OCI-LY3 (cell line): ENCODE measurements at regions not wholly inside any gene's neighbourhood (a gene's known extent, or its start where the extent isn't known, plus 50 kb on each side); places are given as distances from the start of the nearest gene placed in this dataset.
A peak's percentile ranks its signal among the peaks of the same experiment; 100 is the strongest.

ENCODE experiments used
- H2AFZ ChIP-seq: fragments of 200-600, 300-600 bp; shearing (Covaris generic); 2 replicates; pipeline ENCODE4 v1.6.0; 2014; ENCODE audit warnings: antibody characterized with exemption, low read depth, low read length
- H3K27ac ChIP-seq: fragments of 200-600, 300-600 bp; sonication (generic); 2 replicates; pipeline ENCODE4 v1.5.1; 2014; ENCODE audit warnings: mild to moderate bottlenecking, low read length, moderate library complexity, mixed read lengths
- H3K27me3 ChIP-seq: fragments of 200-600, 300-600 bp; sonication (generic); 2 replicates; pipeline ENCODE4 v1.6.1; 2014; ENCODE audit warnings: low read depth, low read length, mixed read lengths
- H3K36me3 ChIP-seq: fragments of 200-600, 300-600 bp; sonication (generic); replicated peaks from 2 replicates; pipeline ENCODE3; 2014; ENCODE audit warnings: low read depth, low read length, mixed read lengths
- H3K4me1 ChIP-seq: fragments of 300-600, 200-600 bp; sonication (generic); 2 replicates; pipeline ENCODE4 v1.6.1; 2014; ENCODE audit warnings: low read length, mixed read lengths
- H3K4me2 ChIP-seq: fragments of 200-600, 300-600 bp; sonication (generic); 2 replicates; pipeline ENCODE4 v1.6.1; 2014; ENCODE audit warnings: low read length, mixed read lengths
- H3K4me3 ChIP-seq: fragments of 300-600, 200-600 bp; sonication (generic); 2 replicates; pipeline ENCODE4 v1.5.1; 2014; ENCODE audit warnings: antibody characterized with exemption, mild to moderate bottlenecking, low read length, moderate library complexity
- H3K79me2 ChIP-seq: fragments of 300-600, 200-600 bp; shearing (Covaris generic); 2 replicates; pipeline ENCODE4 v1.6.1; 2014; ENCODE audit warnings: mild to moderate bottlenecking, low read length, mixed read lengths
- H3K9ac ChIP-seq: fragments of 300-600, 200-600 bp; shearing (Covaris generic); 2 replicates; pipeline ENCODE4 v1.6.0; 2014; ENCODE audit warnings: mild to moderate bottlenecking, low read length, moderate library complexity
- H3K9me3 ChIP-seq: fragments of 200-600, 300-600 bp; shearing (Covaris generic); 2 replicates; pipeline ENCODE4 v1.6.1; 2014; ENCODE audit warnings: low read length, mixed read lengths; ENCODE audit not compliant: insufficient read depth
- H4K20me1 ChIP-seq: fragments of 200-600, 300-600 bp; sonication (generic); 2 replicates; pipeline ENCODE4 v1.6.1; 2016; ENCODE audit warnings: low read length, mixed read lengths; ENCODE audit not compliant: insufficient read depth
- EZH2phosphoT487 ChIP-seq: fragments of 200-600 bp; shearing (Covaris generic); IDR thresholded peaks from 2 replicates; pipeline ENCODE4 v1.6.1; 2018; ENCODE audit warnings: antibody characterized with exemption, mixed run types, low read depth
- TF ChIP-seq, protein P1 (sequence below): fragments of 200-600, 300-600 bp; sonication (generic); IDR thresholded peaks from 2 replicates; pipeline ENCODE4 v1.5.1; 2014; ENCODE audit warnings: antibody characterized with exemption, low read length, low read depth

DNA sequence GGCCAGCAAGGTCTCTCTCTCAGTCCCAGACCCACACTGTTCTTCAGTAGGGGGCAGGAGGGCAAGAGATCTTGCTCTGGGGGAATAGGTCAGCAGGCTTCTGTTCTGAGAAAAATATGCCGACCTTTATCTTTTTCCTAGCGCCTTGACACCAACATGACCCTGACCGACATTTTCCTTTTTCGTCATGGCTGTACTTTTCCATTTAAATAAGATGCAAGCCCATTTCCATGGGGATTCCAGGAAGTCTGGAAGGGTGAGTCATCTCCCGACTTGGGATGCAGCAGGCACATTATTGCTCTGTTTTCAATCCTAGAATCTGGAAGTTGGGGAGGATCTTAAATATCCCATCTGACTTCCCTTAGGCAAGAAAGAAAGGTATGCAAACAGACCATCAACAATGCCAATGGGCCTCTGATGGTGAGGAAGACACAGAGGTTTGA, 261.5 kb upstream of the LRTM1 start:
- no peaks in the 10 kb centered on the region for H4K20me1 ChIP-seq
- peaks cover 13% of the 10 kb centered on the region; the same call in 1 of the 2 replicates for H3K27me3 ChIP-seq
- no peak overlapping the region for H3K4me3 ChIP-seq
- H3K79me2 ChIP-seq, result no peaks in the 10 kb centered on the region
- TF ChIP-seq, protein P1, sequence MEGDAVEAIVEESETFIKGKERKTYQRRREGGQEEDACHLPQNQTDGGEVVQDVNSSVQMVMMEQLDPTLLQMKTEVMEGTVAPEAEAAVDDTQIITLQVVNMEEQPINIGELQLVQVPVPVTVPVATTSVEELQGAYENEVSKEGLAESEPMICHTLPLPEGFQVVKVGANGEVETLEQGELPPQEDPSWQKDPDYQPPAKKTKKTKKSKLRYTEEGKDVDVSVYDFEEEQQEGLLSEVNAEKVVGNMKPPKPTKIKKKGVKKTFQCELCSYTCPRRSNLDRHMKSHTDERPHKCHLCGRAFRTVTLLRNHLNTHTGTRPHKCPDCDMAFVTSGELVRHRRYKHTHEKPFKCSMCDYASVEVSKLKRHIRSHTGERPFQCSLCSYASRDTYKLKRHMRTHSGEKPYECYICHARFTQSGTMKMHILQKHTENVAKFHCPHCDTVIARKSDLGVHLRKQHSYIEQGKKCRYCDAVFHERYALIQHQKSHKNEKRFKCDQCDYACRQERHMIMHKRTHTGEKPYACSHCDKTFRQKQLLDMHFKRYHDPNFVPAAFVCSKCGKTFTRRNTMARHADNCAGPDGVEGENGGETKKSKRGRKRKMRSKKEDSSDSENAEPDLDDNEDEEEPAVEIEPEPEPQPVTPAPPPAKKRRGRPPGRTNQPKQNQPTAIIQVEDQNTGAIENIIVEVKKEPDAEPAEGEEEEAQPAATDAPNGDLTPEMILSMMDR, result no peak
- no peak for TF ChIP-seq EZH2phosphoT487
- H3K36me3 ChIP-seq, result no peaks in the 10 kb centered on the region
- no peaks in the 10 kb centered on the region for H3K4me1 ChIP-seq
- no peak overlapping the region for H3K9ac ChIP-seq
- no peak overlapping the region for H2AFZ ChIP-seq
- no peaks in the 10 kb centered on the region for H3K9me3 ChIP-seq
- H3K27ac ChIP-seq, result no peak overlapping the region
- no peak overlapping the region for H3K4me2 ChIP-seq

DNA sequence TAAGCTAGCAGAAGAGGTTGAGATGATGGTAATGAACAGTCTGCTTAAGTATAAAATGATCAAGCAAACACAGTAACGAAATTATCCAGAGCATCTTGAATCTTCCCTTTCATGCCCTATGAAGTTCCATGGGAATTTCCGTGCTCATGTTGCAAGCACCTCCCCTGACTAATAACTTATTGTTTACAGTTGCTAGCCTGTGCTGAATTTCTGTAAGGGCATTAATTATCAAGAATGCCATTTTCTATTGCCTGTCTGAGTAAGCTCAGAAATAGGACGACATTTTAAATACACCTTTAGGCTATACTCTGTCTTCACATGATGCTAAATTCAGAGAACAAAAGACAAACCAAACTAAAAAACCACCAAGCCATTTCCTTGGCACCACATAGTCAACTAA, 257.5 kb upstream of the LRTM1 start:
- TF ChIP-seq, protein P1, result no peak
- no peak for TF ChIP-seq EZH2phosphoT487
- Histone ChIP-seq H3K4me3 (no peak overlapping the region), H3K27ac (no peak overlapping the region), H3K4me1 (no peaks in the 10 kb centered on the region), H3K4me2 (no peak overlapping the region), H3K9ac (no peak overlapping the region), H4K20me1 (no peaks in the 10 kb centered on the region), H3K79me2 (no peaks in the 10 kb centered on the region), H3K9me3 (no peaks in the 10 kb centered on the region), H2AFZ (no peak overlapping the region), H3K36me3 (no peaks in the 10 kb centered on the region), H3K27me3 (peaks cover 13% of the 10 kb centered on the region; the same call in 1 of the 2 replicates)

DNA sequence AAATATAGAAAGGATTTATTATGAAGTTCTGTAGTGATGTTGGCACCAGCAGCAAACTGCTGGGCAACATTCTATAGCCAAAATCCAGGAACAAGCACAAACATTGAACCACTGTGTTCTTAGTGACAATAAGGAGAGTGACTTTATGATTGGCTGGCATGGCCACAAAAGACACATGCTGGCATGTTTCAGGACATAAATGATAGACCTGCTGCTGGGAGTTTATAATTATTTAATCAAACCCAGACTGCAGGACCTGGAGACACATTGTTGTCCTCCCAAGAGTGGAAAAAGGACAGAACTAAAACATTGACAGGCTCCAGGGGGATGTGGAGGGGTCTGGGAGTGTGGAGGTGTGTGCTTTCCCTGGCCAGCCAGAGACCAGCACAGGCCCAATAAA, 255.3 kb upstream of the LRTM1 start:
- no peaks in the 10 kb centered on the region for H3K36me3 ChIP-seq
- TF ChIP-seq, protein P1, result no peak
- no peak for TF ChIP-seq EZH2phosphoT487
- no peaks in the 10 kb centered on the region for H3K9me3 ChIP-seq
- H3K4me3 ChIP-seq, result no peak overlapping the region
- no peak overlapping the region for H3K27ac ChIP-seq
- no peak overlapping the region for H3K9ac ChIP-seq
- no peak overlapping the region for H2AFZ ChIP-seq
- no peaks in the 10 kb centered on the region for H3K79me2 ChIP-seq
- H3K27me3 ChIP-seq, result peaks cover 14% of the 10 kb centered on the region; the same call in 1 of the 2 replicates
- H3K4me1 ChIP-seq, result no peaks in the 10 kb centered on the region
- H3K4me2 ChIP-seq, result no peak overlapping the region
- H4K20me1 ChIP-seq, result no peaks in the 10 kb centered on the region

DNA sequence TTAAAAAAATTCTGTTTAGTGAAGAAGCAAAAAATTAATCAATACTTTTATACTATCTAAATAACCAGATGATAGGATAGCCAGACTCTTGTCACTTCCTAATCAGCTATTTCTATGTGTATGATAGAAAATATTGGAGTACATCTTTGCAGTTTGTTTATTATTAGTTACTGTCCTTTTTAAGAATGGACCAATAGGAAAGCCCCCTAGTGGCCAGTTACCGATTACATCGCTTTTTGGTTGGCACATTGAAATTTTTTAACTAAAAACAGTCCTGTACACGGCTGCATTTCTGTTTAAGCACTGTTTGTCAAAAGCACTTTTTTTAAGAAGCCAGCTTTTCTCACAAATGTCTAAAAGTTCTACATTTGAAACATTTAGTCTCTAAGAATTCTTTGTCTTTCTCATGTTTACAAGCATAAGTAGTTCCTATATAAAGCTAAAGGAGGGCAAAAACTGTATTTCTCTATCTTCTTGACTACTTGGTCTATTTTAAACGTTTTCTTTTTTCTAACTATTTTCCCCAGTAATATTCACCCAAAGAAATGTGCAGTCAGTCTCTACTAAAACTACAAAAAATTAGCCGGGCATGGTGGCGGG, 253.2 kb upstream of the LRTM1 start:
- Histone ChIP-seq H3K4me1 (no peaks in the 10 kb centered on the region), H3K9ac (no peak overlapping the region), H3K79me2 (no peaks in the 10 kb centered on the region), H3K4me3 (no peak overlapping the region), H3K36me3 (no peaks in the 10 kb centered on the region), H3K27me3 (peaks cover 16% of the 10 kb centered on the region; the same call in 1 of the 2 replicates), H3K9me3 (no peaks in the 10 kb centered on the region), H4K20me1 (no peaks in the 10 kb centered on the region), H3K27ac (no peak overlapping the region), H3K4me2 (no peak overlapping the region), H2AFZ (no peak overlapping the region)
- TF ChIP-seq, protein P1, result peak; percentile 85
- no peak for TF ChIP-seq EZH2phosphoT487
